Central memory CD8-positive, alpha-beta T cell (primary cell): ENCODE measurements at regions not wholly inside any gene's neighbourhood (a gene's known extent, or its start where the extent isn't known, plus 50 kb on each side); places are given as distances from the start of the nearest gene placed in this dataset.

Experiments
- ATAC-seq: fragments of 150-1000 bp; cut with Tn5 transposase; replicated peaks from 2 replicates; pipeline ENCODE4 v1.10.0; 2022; ENCODE audit warnings: mild to moderate bottlenecking, moderate FRiP score, moderate number of reproducible peaks; ENCODE audit not compliant: poor library complexity, severe bottlenecking; ENCODE audit errors: extremely low read depth
- DNase-seq, 2 donors: peaks; one replicate each; pipeline ENCODE4 v3.0.0; 2021; ENCODE audit warnings: low spot score in 2 of 2
- H3K27ac Mint-ChIP-seq: one replicate; pipeline ENCODE4 v1.8.0; 2022; ENCODE audit warnings: low read depth, mild to moderate bottlenecking, moderate library complexity, mixed read lengths
- H3K27me3 Mint-ChIP-seq: one replicate; pipeline ENCODE4 v1.8.0; 2022; ENCODE audit warnings: mixed read lengths
- H3K36me3 Mint-ChIP-seq: one replicate; pipeline ENCODE4 v1.8.0; 2022; ENCODE audit warnings: mild to moderate bottlenecking, moderate library complexity, mixed read lengths; ENCODE audit not compliant: insufficient read depth
- H3K4me1 Mint-ChIP-seq: one replicate; pipeline ENCODE4 v1.8.0; 2022; ENCODE audit warnings: mixed read lengths
- H3K4me3 Mint-ChIP-seq: one replicate; pipeline ENCODE4 v1.8.0; 2022; ENCODE audit warnings: mild to moderate bottlenecking, moderate library complexity, mixed read lengths
- H3K9me3 Mint-ChIP-seq: one replicate; pipeline ENCODE4 v1.8.0; 2022; ENCODE audit warnings: mixed read lengths

GRCh38 chr4:188296331-188296730 is 157.1 kb downstream of the TRIML1 start:
- H3K36me3 Mint-ChIP-seq = no peaks in the 10 kb centered on the region
- ATAC-seq (no peak), DNase-seq (no peak)
- H3K9me3 Mint-ChIP-seq = peaks cover 7% of the 10 kb centered on the region
- no peak overlapping the region for H3K27ac Mint-ChIP-seq
- no peaks in the 10 kb centered on the region for H3K4me1 Mint-ChIP-seq
- H3K27me3 Mint-ChIP-seq = no peaks in the 10 kb centered on the region
- no peak overlapping the region for H3K4me3 Mint-ChIP-seq

GRCh38 chr4:188297873-188298272 is 158.6 kb downstream of the TRIML1 start:
- no peak overlapping the region for H3K4me3 Mint-ChIP-seq
- no peak overlapping the region for H3K27ac Mint-ChIP-seq
- no peaks in the 10 kb centered on the region for H3K27me3 Mint-ChIP-seq
- H3K4me1 Mint-ChIP-seq = no peaks in the 10 kb centered on the region
- no peaks in the 10 kb centered on the region for H3K36me3 Mint-ChIP-seq
- peaks cover 11% of the 10 kb centered on the region for H3K9me3 Mint-ChIP-seq
- no peak for DNase-seq
- ATAC-seq = no peak

- Mint-ChIP-seq H3K27ac (no peak overlapping the region), H3K4me1 (no peaks in the 10 kb centered on the region), H3K9me3 (peaks cover 11% of the 10 kb centered on the region), H3K36me3 (no peaks in the 10 kb centered on the region), H3K27me3 (no peaks in the 10 kb centered on the region), H3K4me3 (no peak overlapping the region)
- DNase-seq (no peak), ATAC-seq (no peak)
Measured at GRCh38 chr4:188299161-188299560, 159.9 kb downstream of the TRIML1 start.

DNA sequence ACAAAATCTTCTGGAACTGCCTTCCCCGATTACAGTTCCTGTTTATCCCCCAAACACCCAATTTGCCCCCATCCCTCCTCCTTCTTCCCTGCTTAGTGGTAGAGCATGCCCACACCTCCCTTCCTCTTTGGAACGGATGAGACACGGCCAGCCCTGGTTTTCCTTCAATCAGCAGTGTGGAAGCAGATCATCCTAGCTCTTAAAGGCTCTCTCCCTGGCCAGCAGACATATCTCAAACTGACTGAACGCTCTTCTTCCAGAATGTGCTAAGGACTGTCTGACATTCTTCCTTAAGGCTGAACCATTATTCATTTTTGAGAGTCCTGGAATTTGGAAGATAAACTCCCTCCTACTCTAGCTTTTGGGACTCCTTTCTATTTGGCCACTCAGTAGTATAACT is 161.1 kb downstream of the TRIML1 start:
- Mint-ChIP-seq H3K27me3 (no peaks in the 10 kb centered on the region), H3K4me3 (no peak overlapping the region), H3K4me1 (no peaks in the 10 kb centered on the region), H3K9me3 (peaks cover 11% of the 10 kb centered on the region), H3K27ac (no peak overlapping the region), H3K36me3 (no peaks in the 10 kb centered on the region)
- DNase-seq (no peak), ATAC-seq (no peak)

DNA sequence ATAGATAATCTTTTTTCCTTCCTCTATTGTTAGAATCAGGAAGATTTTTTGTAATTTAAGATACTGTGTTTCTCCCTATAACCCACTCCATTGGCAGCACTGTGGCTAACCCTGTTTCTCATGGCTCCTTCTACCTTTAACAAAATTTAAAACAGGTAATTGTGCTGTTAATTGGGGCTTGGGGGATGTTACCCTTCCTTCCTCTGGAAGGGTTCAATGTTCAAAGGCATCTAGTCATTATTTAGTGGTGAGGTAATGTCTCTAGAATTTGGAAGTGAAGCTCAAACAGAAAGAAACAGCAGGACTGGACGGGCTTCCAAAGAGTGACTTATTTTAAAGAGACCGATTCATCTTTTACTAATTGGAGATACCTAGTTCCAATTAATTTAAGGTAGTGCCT is 166.4 kb downstream of the TRIML1 start:
- no peak overlapping the region for H3K4me3 Mint-ChIP-seq
- no peaks in the 10 kb centered on the region for H3K4me1 Mint-ChIP-seq

DNA sequence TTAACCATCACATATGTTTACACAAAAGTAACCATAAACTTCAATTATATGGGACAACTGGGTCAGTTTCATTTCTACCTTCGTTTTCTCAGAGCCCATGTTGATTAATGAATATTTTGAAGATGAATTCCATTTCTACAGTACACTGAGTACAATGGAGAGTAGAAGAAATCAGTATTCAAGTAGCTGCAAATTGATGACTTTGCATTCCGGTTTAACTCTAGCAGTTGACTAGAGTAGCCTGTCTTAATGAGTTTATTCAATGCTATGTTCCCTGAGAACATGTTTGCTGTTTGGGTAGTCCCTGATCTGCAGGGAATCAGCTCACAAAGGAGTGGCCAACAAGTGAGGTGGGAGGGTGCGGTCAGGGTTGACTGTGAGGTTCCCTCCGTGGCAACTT is 168.3 kb downstream of the TRIML1 start:
- no peaks in the 10 kb centered on the region for H3K4me1 Mint-ChIP-seq
- H3K4me3 Mint-ChIP-seq = no peak overlapping the region
- no peaks in the 10 kb centered on the region for H3K27me3 Mint-ChIP-seq
- no peaks in the 10 kb centered on the region for H3K36me3 Mint-ChIP-seq
- ATAC-seq (no peak), DNase-seq (no peak)
- no peaks in the 10 kb centered on the region for H3K9me3 Mint-ChIP-seq
- no peak overlapping the region for H3K27ac Mint-ChIP-seq

More for the DNA sequence above, 166.4 kb downstream of the TRIML1 start:
- DNase-seq (no peak), ATAC-seq (no peak)
- no peaks in the 10 kb centered on the region for H3K27me3 Mint-ChIP-seq
- H3K9me3 Mint-ChIP-seq = peaks cover 6% of the 10 kb centered on the region
- no peak overlapping the region for H3K27ac Mint-ChIP-seq
- no peaks in the 10 kb centered on the region for H3K36me3 Mint-ChIP-seq

GRCh38 chr4:188308142-188308541 is 168.9 kb downstream of the TRIML1 start:
- Mint-ChIP-seq H3K4me3 (no peak overlapping the region), H3K36me3 (no peaks in the 10 kb centered on the region), H3K27me3 (no peaks in the 10 kb centered on the region), H3K4me1 (no peaks in the 10 kb centered on the region), H3K9me3 (no peaks in the 10 kb centered on the region), H3K27ac (no peak overlapping the region)
- DNase-seq = no peak
- ATAC-seq = no peak

- Mint-ChIP-seq H3K27ac (no peak overlapping the region), H3K4me1 (no peaks in the 10 kb centered on the region), H3K9me3 (peaks cover 36% of the 10 kb centered on the region), H3K4me3 (no peak overlapping the region), H3K27me3 (no peaks in the 10 kb centered on the region), H3K36me3 (no peaks in the 10 kb centered on the region)
- DNase-seq = no peak
- no peak for ATAC-seq
Measured at GRCh38 chr4:188316391-188316790, 177.2 kb downstream of the TRIML1 start.

DNA sequence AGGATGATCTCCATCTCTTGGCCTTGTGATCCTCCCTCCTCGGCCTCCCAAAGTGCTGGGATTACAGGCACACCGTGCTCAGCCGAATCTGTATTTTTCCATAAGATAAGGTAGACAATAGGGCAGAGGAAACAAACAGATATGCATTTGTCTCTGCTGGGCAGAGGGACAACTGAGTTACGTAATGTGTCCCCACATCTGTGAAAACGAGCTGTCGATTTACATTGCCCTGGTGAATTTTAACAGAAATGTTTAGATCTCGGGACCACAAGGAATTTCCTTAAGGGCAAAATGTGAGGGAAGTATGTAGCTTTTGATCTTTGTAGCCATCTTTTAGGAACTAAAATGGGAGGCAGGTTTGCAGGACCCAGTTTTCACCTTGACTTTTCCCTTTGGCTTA is 189.7 kb downstream of the TRIML1 start:
- Mint-ChIP-seq H3K4me1 (no peaks in the 10 kb centered on the region), H3K4me3 (no peak overlapping the region), H3K9me3 (peaks cover 12% of the 10 kb centered on the region), H3K36me3 (no peaks in the 10 kb centered on the region), H3K27me3 (no peaks in the 10 kb centered on the region), H3K27ac (no peak overlapping the region)
- no peak for DNase-seq
- ATAC-seq = no peak

DNA sequence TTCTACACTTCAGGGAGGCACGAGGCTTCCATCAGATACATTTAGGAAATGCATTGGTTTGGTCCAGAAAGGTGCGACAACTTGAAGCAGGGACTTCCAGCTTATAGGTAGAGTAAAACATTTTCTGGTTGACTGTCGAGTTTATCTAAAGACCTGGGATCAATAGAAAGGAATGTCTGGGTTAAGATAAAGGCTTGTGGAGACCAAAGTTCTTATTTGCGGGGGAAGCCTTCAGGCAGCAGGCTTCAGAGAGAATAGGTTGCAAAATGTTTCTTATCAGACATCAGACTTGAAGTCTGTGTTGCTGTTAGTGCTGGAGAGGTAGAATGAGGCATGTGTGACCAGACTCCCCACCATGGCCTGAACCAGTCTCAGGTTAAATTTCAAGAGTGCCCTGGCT is 190.3 kb downstream of the TRIML1 start:
- DNase-seq (no peak), ATAC-seq (no peak)
- Mint-ChIP-seq H3K36me3 (no peaks in the 10 kb centered on the region), H3K9me3 (peaks cover 16% of the 10 kb centered on the region), H3K4me1 (no peaks in the 10 kb centered on the region), H3K27ac (no peak overlapping the region), H3K27me3 (no peaks in the 10 kb centered on the region), H3K4me3 (no peak overlapping the region)

DNA sequence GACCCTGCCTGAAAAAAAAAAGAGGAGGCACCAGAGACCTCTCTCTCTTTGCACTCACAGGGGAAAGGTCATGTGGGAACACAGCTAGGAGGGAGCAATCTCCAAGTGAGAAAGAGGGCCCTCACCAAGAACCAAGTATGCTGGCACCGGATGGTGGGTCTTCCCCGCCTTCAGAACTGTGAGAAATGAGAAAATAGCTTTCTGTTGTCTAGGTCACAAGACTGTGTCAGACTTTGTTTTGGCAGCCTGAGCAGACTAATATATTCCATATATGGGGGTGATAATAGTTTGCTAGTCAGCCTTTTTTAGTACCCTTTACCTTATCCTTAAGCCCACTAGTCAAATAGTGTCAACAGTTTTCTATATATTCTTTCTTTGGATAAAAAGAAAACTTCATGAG is 193.0 kb downstream of the TRIML1 start:
- ATAC-seq (no peak), DNase-seq (no peak)
- Mint-ChIP-seq H3K4me3 (no peak overlapping the region), H3K36me3 (no peaks in the 10 kb centered on the region), H3K27me3 (no peaks in the 10 kb centered on the region), H3K9me3 (peaks cover 26% of the 10 kb centered on the region), H3K4me1 (no peaks in the 10 kb centered on the region), H3K27ac (no peak overlapping the region)

DNA sequence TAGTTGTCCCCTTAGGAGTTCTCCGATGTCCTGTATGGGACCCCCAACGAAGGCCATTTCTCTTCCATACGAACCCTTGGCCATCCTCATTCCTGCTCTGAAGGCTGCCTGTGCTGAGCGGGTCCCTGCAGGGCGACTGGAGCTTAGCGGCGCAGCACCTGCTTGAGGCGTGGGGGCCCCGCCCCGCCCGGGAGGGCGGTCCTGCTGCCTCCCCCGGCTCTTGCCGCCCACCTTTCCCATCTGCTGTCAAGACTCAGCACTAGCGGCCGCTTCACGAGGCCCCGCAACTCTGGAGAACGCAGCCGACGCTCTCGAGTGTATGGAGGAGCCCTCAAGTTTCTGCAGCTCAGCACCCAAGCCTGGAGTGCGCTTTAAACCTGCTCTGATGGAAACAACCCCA is 197.7 kb downstream of the TRIML1 start:
- no peaks in the 10 kb centered on the region for H3K4me1 Mint-ChIP-seq
- no peaks in the 10 kb centered on the region for H3K36me3 Mint-ChIP-seq
- H3K9me3 Mint-ChIP-seq = peaks cover 32% of the 10 kb centered on the region
- DNase-seq (no peak), ATAC-seq (no peak)
- no peaks in the 10 kb centered on the region for H3K27me3 Mint-ChIP-seq
- H3K4me3 Mint-ChIP-seq = no peak overlapping the region
- no peak overlapping the region for H3K27ac Mint-ChIP-seq

DNA sequence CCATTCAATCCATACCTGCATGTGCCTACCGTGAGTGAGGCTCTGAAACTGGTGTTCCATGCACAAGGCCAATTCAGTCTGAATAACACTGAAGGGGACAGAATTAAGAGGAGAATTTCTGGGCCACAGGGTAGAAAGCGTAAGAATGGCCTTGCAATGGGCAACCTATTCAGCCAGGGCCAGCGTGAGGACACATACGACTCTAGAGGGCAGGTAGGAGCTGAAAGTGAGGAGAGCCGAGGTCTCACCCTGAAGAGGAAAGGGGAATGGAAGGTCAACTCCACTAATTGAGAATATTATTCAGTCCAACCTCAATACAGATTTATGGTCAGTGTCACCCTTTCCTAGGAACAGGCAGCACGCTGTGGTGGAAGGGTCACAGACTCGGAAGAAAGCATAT is 202.2 kb downstream of the TRIML1 start:
- ATAC-seq = no peak
- Mint-ChIP-seq H3K9me3 (peaks cover 22% of the 10 kb centered on the region), H3K4me3 (no peak overlapping the region), H3K4me1 (no peaks in the 10 kb centered on the region), H3K36me3 (no peaks in the 10 kb centered on the region), H3K27ac (no peak overlapping the region), H3K27me3 (no peaks in the 10 kb centered on the region)
- DNase-seq = no peak

GRCh38 chr4:188346171-188346809 is 207.0 kb downstream of the TRIML1 start:
- no peaks in the 10 kb centered on the region for H3K36me3 Mint-ChIP-seq
- H3K4me1 Mint-ChIP-seq = no peaks in the 10 kb centered on the region
- ATAC-seq (no peak), DNase-seq (no peak)
- no peak overlapping the region for H3K4me3 Mint-ChIP-seq
- no peak overlapping the region for H3K27ac Mint-ChIP-seq
- peaks cover 15% of the 10 kb centered on the region for H3K9me3 Mint-ChIP-seq
- no peaks in the 10 kb centered on the region for H3K27me3 Mint-ChIP-seq
